Dermis microvascular lymphatic vessel endothelial cell (primary cell): ENCODE measurements at regions not wholly inside any gene's neighbourhood (a gene's known extent, or its start where the extent isn't known, plus 50 kb on each side); places are given as distances from the start of the nearest gene placed in this dataset.
"Not testable (repeated sequence)": the region's sequence is repeated elsewhere in the genome, so short reads cannot be mapped to it uniquely, and the experiment has no call there.

Experiments
- DNase-seq, 2 donors: peaks; one replicate each; pipeline versions ENCODE4 v3.0.0 to v3.0.0-alpha.2; 2010; ENCODE audit warnings: low read depth in 2 of 2

- no peak for DNase-seq
Measured at GRCh38 chr6:16831136-16831535, 69.9 kb upstream of the ATXN1 start.

GRCh38 chr6:16828058-16828457, 66.8 kb upstream of the ATXN1 start:
- no peak for DNase-seq

GRCh38 chr6:16827627-16828026, 66.4 kb upstream of the ATXN1 start:
- no peak for DNase-seq

GRCh38 chr6:16825784-16826183, 64.5 kb upstream of the ATXN1 start:
- no peak for DNase-seq

- DNase-seq = no peak
Measured at GRCh38 chr6:16824845-16825685, 63.8 kb upstream of the ATXN1 start.

GRCh38 chr6:16823718-16824352, 62.6 kb upstream of the ATXN1 start:
- no peak for DNase-seq

GRCh38 chr6:16822975-16823717, 61.9 kb upstream of the ATXN1 start:
- DNase-seq = no peak

- DNase-seq = no peak
Measured at GRCh38 chr6:16822529-16822928, 61.3 kb upstream of the ATXN1 start.

GRCh38 chr6:16821834-16822264, 60.6 kb upstream of the ATXN1 start:
- no peak for DNase-seq

GRCh38 chr6:16820262-16820661, 59.0 kb upstream of the ATXN1 start:
- DNase-seq = not testable (repeated sequence)

GRCh38 chr6:16819752-16820151, 58.5 kb upstream of the ATXN1 start:
- peak in 1 of 2 donors; percentile 7 for DNase-seq

- DNase-seq = no peak
Measured at GRCh38 chr6:16818992-16819626, 57.8 kb upstream of the ATXN1 start.

GRCh38 chr6:16817594-16817993, 56.3 kb upstream of the ATXN1 start:
- DNase-seq = no peak

GRCh38 chr6:16816891-16817290, 55.6 kb upstream of the ATXN1 start:
- no peak for DNase-seq

GRCh38 chr6:16812993-16813392, 51.7 kb upstream of the ATXN1 start:
- no peak for DNase-seq

GRCh38 chr6:16811277-16811979, 50.2 kb upstream of the ATXN1 start:
- no peak for DNase-seq
